Stimulated activated naive CD4-positive, alpha-beta T cell (primary cell): ENCODE measurements at regions not wholly inside any gene's neighbourhood (a gene's known extent, or its start where the extent isn't known, plus 50 kb on each side); places are given as distances from the start of the nearest gene placed in this dataset.
"Not testable (repeated sequence)": the region's sequence is repeated elsewhere in the genome, so short reads cannot be mapped to it uniquely, and the experiment has no call there.

Experiments
- DNase-seq, 6 experiments: peaks; one replicate each; lab custom pipeline; 2025; lab: John Stamatoyannopoulos, UW

DNA sequence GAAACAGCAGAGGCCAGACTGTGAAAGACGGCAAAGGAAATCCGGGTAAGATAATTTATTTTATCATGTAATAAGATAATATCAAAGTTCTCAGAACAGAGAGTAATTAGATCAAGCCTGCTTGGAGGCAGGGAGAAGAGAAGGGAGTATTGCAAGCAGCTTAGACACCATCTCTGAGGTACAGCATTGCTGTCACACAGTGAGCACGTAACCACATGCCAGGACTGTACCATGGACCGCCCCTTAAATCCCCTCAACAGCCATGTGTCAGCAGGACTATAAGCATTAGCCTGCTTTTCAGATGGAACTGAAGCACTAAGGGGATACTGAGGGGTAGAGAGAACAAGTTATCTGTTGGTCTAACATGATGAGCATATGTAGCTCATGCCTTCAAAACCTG is 141.5 kb downstream of the C6orf118 start:
- no peak for DNase-seq

DNA sequence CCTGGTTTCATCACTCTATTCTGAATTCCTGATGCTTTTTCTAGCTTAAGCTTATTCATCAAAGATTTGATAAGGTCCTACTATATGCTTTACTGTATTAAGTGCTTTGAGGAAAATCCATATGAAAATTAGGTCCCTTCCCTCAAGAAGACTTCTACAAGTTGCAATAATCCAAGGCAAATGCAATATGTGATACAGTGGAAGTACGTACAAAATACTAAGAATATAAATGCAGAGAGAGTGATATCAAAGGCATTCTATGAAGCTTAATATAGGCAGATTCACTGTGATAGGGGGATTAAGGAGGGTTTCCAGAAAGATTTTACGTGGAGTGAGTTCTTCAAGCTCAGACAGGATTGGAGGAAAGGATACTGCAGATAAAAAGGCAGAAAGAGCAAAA is 142.1 kb downstream of the C6orf118 start:
- DNase-seq = no peak

DNA sequence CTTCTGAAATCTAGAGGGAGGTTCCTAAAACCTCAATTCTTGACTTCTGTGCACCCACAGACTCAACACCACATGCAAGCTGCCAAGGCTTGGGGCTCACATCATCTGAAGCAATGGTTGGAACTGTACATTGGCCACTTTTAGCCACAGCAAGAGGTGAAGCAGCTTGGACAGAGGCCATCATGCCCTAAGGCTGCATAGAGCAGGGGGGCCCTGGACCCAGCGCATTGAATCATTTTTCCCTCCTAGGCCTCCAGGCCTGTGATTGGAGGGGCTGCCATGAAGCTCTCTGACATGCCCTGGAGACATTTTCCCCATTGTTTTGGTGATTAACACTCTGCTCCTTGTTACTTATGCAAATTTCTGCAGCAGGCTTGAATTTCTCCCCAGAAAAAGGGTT is 145.9 kb downstream of the C6orf118 start:
- DNase-seq = no peak

DNA sequence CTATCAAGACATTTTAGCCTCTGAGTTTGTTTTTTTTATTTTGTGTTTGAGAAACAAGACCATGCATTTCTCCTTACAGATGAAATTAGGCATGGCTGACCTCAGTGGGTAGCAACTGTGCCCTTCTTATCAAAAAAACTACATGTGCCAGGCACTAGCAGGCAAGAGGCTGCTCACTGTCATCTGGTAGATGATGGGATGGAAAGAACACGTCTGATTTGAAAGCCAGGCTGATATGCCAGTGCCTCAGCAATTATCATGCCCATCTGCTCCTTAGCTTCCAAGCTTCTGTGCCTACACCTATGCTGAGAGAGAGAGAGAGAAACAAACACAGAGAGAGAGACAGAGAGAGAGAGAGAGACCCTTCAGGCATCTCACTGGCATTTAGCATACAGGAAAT is 149.9 kb downstream of the C6orf118 start:
- DNase-seq = no peak

DNA sequence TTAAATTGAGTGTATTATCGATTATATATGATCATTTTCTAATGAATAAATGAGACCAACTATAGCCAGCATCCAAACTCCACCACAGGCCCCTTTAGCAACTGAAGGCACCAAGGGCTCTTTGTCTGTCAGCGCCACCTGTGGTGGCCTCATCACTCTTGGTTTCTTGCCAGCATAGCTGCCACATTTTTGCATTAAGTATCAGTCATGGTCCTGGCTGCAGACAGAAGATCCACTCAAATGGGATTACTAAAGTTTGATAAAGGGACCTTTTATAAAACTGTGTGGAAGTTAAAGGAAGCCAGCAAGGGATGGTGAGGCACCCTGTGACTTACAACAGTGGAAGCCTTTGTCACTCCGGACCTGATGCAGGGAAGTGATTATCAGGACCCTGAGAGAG is 162.9 kb downstream of the C6orf118 start:
- no peak for DNase-seq

DNA sequence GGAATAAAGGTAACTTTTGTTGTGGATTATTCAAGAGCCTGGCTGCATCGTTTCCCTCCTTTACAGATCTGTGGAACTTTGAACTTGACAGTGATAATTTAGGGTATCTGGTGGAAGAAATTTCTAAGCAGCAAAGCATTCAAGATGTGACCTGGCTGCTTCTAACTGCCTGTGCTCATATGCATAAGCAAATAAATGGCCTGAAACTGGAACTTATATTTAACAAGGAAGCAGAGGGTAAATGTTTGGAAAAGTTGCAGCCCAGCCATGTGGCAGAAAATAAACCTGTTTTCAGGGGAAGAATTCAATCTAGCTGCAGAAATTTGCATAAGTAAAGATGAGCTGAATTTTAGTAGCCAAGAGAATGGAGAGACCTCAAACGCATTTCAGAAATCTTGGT is 173.5 kb downstream of the C6orf118 start:
- DNase-seq = no peak

DNA sequence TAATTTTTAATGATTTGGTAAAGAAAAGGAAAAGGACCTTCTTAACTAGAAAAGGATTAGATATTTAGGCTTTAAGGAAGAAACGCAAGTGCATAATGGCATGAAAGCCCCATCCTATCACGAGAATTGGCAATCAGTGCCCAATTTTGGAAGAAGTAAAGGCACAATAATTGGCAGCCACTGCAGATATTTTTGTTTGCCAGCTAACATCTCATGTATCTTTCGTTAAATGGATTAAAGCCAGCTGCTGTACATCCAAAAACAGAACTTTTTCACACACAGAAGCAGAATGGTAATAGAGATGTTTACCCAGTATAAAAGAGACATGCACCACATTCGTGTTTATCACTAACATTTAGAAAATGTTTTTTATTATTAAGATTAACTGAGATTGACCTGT is 180.3 kb downstream of the C6orf118 start:
- DNase-seq = no peak

DNA sequence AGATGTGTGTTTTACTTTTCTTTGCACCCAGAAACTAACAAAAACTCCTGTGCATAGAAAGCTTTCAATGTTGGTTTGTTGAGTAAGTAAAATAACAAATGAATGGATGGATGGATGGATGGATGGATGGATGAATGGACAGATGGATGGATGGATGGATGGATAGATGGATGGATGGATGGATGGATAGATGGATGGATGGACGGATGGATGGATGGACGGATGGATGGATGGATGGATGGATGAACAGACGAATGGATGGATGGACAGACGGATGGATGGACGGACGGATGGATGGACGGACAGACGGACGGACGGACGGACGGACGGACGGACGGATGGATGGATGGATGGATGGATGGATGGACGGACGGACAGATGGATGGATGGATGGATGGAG is 181.7 kb downstream of the C6orf118 start:
- not testable (repeated sequence) for DNase-seq

DNA sequence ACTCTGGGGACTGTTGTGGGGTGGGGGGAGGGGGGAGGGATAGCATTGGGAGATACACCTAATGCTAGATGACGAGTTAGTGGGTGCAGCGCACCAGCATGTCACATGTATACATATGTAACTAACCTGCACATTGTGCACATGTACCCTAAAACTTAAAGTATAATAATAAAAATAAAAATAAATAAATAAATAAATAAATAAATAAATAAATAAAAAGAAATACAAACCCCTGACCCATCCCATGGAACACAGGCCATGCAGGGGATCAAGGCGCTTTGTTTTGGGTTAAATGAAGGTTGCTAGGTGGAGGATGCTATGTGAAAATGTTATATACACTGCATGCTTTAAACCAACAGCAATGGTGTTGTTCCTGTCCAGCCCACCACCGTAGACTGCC is 184.7 kb downstream of the C6orf118 start:
- DNase-seq = not testable (repeated sequence)

DNA sequence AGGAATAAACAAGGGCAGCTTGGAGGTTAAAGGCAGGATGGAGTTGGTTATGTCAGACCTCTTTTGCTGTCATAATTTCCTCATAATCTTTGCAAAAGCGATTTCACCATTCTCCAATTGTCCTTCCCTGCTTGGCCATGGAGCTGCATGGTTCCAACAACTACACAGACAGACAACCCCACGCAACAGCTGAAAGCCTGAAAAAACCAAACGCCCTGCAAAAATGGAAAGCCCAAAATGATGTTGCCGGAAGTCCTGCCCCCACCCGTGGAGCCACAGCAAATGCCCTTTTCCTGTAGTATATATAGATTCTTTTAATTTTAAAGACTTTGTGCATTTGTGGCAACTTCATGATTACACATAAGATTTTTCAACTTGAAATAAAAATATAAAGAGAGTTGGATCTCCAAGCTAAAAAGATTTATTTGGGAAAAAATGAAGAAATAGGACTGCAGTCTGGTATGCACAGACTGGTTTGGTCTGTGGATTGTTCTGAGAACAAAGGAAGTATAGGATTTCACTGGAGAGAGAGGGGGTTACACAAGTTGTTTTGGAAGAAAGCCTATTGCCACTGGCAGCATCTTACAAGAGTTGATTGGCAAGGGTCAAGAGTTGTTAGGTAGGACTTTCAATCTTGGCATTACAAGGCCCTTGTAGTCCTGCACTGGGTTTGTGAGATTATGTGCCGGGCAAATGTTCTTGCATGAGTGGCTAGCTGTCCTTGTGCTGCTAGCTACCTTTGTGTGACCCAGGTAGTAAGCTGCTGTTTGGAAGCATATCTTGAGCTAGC is 190.0 kb downstream of the C6orf118 start:
- no peak for DNase-seq

DNA sequence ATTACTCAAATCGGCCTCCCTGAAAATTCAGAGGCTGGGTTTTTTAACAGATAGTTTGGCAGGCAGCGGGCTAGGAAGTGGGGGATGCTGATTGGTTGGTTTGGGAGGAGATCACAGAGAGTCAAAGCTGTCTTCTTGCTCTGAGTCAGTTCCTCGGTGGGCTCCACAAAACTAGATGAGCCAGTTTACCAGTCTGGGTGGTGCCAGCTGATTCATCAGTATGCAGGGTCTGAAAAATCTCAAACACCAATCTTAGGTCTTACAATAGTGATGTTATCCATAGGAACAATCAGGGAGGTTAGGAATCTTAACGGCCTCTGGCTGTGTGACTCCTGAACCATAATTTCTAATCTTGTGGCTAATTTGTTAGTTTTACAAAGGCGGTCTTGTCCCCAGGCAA is 190.7 kb downstream of the C6orf118 start:
- DNase-seq = no peak

DNA sequence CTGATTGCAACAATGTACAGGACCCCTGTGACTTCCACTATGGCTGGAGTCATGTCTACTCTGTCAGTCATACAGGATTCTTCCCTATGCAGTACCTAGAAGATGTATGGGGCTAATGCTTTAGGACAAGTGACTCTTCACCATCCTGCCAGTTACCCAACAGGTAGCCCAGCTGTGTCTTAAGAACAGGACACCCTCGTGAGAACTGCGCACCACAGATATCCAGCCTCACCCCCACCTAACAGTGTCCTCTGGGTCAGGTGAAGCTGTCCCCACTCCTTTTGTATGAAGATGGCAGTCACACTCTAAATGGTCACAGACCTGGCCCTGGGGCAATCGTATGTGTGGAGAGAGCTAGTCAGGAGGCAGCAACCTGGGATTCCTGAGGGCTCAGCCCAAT is 191.6 kb downstream of the C6orf118 start:
- no peak for DNase-seq

DNA sequence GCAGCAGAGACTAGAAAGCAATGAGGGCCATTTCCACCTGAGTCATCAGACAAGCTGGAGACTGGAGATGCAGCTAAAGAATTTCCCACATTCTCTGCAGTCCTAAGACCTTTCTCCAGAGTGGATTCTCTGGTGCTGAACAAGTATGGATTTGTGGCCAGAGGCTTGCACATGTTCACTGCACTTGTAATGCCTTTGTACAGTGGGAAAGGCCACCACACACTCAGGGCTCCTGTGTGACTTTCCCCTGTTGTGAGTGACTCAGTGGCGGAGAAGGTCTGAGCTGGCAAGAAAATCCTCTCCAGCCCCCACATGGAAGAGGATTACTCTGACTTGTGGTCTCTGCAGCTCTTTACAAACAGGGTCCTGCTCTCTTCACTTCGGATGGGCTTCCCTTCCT is 192.3 kb downstream of the C6orf118 start:
- DNase-seq = no peak

DNA sequence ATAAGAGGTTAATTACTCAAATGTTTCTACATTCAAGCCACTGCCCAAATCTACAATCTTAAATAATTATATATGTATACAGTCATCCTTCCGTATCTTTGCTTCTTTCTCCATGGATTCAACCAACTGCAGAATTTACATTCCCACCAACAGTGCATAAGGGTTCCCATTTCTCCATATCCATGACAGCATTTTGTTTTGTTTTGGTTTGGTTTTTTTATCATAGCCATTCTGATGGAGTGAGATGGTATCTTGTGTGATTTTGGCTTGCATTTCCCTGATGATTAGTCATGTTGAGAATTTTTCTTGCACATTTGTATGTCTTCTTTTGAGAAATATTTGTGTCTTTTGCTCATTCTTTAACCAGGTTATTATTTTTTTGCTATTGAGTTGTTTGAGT is 198.5 kb downstream of the C6orf118 start:
- DNase-seq = no peak

DNA sequence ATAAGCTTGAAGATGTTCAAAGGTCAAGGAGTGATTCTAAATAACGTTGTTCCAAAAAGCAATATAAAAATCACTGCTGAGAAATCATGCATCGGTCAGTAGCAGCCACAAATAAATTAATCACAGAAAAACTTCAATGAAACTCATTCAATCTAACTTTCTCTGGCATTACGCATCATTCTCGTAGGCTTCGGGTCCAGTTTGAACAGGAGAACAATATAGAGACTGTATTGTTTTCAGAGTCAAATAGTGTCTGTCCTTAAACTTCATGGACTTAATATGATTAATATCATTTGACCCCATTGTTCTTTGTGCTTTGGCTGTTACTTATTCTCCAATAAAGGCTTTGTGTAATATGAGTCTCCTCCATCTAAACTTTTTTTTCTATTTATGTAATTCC is 200.4 kb downstream of the C6orf118 start:
- DNase-seq = no peak

DNA sequence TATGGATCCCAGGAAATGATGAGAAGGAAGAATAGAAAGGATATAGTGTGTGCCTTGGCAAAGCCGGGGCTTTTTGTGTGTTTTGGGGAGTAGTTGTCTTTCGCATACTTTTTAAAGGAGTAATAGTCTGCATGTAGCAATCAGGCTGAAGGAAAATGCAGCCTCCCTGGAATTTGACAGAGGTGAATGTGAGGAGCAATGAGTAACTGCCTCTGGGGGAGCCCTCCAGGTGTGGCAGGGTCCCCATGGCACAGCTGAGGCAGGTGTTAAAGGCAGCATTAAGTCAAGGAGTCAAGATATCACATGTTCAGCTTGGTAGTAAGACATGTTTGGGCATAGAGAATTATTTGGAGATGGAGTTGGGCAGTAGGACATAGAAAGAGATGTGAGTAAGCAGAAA is 203.1 kb downstream of the C6orf118 start:
- no peak for DNase-seq

DNA sequence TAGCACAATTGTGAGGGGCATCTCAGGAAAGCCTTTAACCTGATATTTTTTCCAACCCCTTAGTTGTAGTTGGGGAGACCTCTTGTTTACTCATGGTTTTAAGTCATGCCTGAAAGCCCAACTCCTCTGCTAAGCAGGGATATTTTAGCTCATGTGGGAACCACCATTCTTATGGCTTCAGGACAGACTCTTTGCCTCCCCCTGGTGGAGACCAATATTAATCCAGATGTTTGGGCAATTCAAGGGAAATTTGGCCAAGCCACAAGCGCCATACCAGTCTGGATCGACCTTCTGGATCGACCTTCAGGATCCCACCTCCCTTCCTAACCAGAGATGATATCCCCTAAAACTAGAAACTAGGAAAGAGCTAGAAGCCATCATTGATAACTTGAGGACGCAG is 211.2 kb downstream of the C6orf118 start:
- no peak for DNase-seq

DNA sequence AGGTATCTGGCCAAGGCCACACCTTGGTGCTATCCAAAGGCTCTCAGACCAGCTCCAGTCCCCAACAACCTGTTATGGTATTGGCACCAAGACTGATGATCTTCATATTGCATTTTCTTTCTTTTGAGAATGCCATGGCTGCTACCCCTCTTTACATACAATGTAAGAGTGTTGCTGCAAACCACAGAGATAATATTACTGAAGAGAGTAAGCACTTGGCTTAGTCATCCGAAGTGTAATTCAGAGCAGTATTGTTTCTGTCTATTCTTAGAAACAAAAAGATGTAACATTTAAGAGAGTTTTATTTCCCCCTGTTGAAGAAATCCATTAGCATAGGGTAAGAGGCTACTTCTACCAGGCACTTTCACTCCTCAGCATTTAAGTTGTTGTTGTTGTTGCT is 212.5 kb downstream of the C6orf118 start:
- DNase-seq = no peak

DNA sequence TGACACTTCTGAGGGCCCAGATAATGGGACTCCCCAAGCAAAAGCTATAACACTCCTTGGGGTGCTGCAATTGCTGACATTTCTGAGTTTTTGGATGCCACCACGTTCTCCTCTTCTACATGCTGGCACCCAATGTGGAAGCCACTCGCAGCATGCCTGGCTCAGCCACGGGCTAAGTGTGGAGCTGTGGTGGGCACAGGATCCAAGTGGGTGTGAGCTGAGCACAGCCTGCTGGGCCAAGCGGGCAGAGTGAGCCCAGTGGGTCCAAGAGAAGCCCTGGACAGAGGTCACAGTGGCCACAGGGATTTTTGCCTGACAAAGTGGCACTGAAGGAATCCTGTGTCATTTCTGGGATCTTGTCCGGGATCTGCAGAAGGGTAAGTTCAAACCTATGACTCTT is 213.2 kb downstream of the C6orf118 start:
- no peak for DNase-seq

DNA sequence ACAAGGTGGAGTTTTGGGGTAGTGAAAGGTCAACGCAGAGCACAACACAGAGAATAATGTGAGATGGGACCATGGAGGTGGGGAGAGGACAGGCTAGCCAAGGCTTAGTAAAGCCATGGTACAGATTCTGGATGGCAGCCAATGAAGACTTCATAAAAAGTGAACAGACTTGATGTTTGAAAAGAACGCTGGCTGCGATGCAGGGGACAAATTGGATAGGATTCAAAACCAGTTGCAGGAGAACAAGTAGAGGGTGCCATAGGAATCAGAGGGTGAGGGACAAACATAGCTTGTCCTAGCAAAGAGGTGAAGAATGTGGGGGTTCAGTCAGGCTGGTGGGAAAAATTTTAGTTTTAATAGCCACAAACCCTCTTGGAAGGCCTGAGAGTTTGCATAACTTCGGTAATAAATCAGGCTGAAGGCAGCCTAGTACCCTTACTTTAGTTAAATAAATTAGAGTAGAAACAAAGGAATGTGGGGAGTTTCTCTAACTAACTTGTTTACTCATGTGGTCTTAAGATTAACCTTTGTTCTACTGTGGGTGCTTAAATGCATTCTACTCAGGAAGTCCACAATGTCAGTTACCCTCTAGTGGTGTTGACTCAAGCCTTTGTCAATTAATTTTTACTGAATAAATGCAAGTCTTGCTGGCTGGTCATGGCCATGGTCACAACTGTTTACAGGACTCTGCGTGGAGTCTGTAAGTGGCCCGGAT is 216.4 kb downstream of the C6orf118 start:
- no peak for DNase-seq

DNA sequence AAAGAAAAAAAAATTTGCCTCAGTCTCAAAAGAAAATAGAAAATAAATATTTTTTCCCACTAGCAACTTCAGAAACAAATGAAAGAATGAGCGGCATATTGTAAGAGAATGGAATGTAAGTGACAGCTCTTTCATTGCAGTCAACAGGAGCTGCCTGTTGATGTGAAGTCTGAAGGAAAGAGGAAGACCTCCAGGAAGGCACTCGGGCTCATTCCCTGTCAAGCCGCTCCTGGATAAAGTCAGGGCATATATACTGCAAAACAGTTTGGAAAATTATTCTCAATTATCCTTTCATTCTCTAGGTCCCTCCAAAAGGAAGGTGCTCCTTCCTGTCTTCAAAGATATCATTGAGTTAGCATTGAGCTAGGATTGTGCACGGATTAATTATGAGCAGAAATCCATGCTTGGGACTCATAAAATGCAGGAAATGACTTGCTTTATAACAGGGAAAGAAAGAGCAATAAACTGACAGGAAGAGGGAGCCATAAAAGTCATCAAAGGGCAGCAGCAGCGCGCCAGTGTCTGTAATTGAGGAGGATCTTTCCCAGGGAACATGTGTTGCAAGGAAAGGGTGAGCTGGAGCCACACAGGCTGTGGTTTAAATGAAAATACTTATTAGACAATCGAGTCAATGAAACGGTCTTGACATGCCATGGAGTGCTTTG is 218.2 kb downstream of the C6orf118 start:
- DNase-seq = no peak

DNA sequence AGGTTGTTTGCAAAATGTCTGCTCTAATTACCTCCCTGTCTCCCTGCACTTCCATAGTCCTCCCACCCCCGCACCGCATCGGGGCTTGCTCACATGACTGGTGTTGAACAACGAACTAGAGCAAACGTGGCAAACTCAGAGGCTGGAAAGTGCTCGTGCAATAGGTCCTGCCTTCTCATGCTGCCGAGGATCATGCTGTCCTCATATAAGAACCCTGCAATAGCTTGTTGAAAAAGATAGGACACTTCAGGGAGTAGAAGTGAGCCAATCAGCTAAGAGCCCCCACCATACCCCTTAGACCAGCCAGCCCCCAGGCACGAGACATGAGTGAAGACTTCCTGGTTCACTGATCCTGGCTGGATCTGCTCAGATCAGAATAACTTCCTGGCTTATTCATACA is 219.2 kb downstream of the C6orf118 start:
- no peak for DNase-seq

DNA sequence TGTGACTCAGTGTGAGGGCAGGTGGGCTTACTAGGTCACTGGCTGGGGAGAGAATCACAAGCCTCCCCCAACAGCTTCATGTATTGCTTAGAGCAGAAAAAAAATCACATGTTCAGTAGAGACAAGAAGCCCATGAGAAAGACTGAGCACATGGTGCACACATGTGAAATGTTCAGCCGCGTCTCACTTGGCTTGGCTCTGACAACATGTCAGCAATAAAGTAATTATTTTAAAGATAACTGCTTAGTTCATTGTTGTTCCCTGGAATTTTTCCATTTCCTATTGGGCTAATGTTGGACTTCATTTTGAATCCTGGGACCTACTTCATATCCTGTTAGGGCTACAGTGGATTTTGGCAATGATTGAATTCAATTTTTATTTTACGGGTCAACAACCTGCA is 222.6 kb downstream of the C6orf118 start:
- DNase-seq = no peak
